HepG2 (cell line): ENCODE measurements at regions not wholly inside any gene's neighbourhood (a gene's known extent, or its start where the extent isn't known, plus 50 kb on each side); places are given as distances from the start of the nearest gene placed in this dataset.

ENCODE experiments used
- ARID5B ChIP-seq: IDR thresholded peaks from 2 replicates; pipeline ENCODE4 v1.4.0; 2020; ENCODE audit warnings: mild to moderate bottlenecking, missing genetic modification reagents
- ATF4 ChIP-seq, 2 experiments: fragments of 450-650 bp in 1 of 2; sonication (generic) in 1 of 2; formaldehyde crosslinking; IDR thresholded peaks; 2 replicates each; pipeline versions ENCODE4 v1.5.0 to v1.8.0; 2020 to 2022; ENCODE audit warnings: mild to moderate bottlenecking in 1 of 2, missing genetic modification reagents in 1 of 2
- DNMT1 ChIP-seq: sonication (generic); formaldehyde crosslinking; IDR thresholded peaks from 2 replicates; pipeline ENCODE4 v1.5.1; 2020; ENCODE audit warnings: mild to moderate bottlenecking, missing genetic modification reagents
- EZH2 ChIP-seq: conservative IDR thresholded peaks from 2 replicates; pipeline ENCODE4 v1.6.1; 2012; ENCODE audit warnings: mild to moderate bottlenecking, low read depth, low read length, moderate library complexity
- FOXK1 ChIP-seq: sonication (generic); formaldehyde crosslinking; IDR thresholded peaks from 2 replicates; pipeline ENCODE4 v1.4.0; 2020; ENCODE audit warnings: low read depth, missing genetic modification reagents, borderline replicate concordance
- HMG20A ChIP-seq: IDR thresholded peaks from 2 replicates; pipeline ENCODE4 v1.6.1; 2016; ENCODE audit warnings: borderline replicate concordance
- HNRNPH1 ChIP-seq: fragments of 200-400 bp; formaldehyde crosslinking; optimal IDR thresholded peaks from 2 replicates; pipeline ENCODE3; 2017; ENCODE audit warnings: mild to moderate bottlenecking, low read depth, low read length
- HNRNPK ChIP-seq: fragments of 200-400 bp; formaldehyde crosslinking; IDR thresholded peaks from 2 replicates; pipeline ENCODE4 v1.6.1; 2018; ENCODE audit warnings: low read length, low read depth, moderate library complexity, mild to moderate bottlenecking; ENCODE audit not compliant: poor library complexity, severe bottlenecking
- KDM2A ChIP-seq: sonication (generic); formaldehyde crosslinking; IDR thresholded peaks from 2 replicates; pipeline ENCODE4 v1.4.0; 2020; ENCODE audit warnings: low read depth, missing genetic modification reagents, borderline replicate concordance
- MYNN ChIP-seq: sonication (generic); formaldehyde crosslinking; IDR thresholded peaks from 2 replicates; pipeline ENCODE4 v1.4.0; 2020; ENCODE audit warnings: mild to moderate bottlenecking, low read depth, missing genetic modification reagents
- NCOA5 ChIP-seq: sonication (generic); formaldehyde crosslinking; IDR thresholded peaks from 2 replicates; pipeline ENCODE4 v1.4.0; 2020; ENCODE audit warnings: missing genetic modification reagents
- NFIB ChIP-seq: sonication (generic); formaldehyde crosslinking; IDR thresholded peaks from 2 replicates; pipeline ENCODE4 v1.9.0; 2021; ENCODE audit warnings: missing genetic modification reagents, mild to moderate bottlenecking, borderline replicate concordance
- THAP7 ChIP-seq: sonication (generic); formaldehyde crosslinking; IDR thresholded peaks from 2 replicates; pipeline ENCODE4 v1.8.1; 2023; ENCODE audit warnings: mild to moderate bottlenecking, missing genetic modification reagents
- ZBTB43 ChIP-seq: sonication (generic); formaldehyde crosslinking; conservative IDR thresholded peaks from 2 replicates; pipeline ENCODE4 v1.4.0; 2020; ENCODE audit warnings: missing genetic modification reagents
- ZKSCAN1 ChIP-seq: fragments of 150-350 bp; IDR thresholded peaks from 2 replicates; pipeline ENCODE4 v1.6.1; 2014; ENCODE audit warnings: low read length
- ZMAT3 ChIP-seq: sonication (generic); formaldehyde crosslinking; conservative IDR thresholded peaks from 2 replicates; pipeline ENCODE4 v1.7.0; 2021; ENCODE audit warnings: missing genetic modification reagents
- ZMYM3 ChIP-seq: sonication (generic); formaldehyde crosslinking; IDR thresholded peaks from 2 replicates; pipeline ENCODE4 v1.5.1; 2020; ENCODE audit warnings: mild to moderate bottlenecking, missing genetic modification reagents
- ZNF263 ChIP-seq: sonication (generic); formaldehyde crosslinking; IDR thresholded peaks from 2 replicates; pipeline ENCODE4 v1.4.0; 2020; ENCODE audit warnings: missing genetic modification reagents
- ZNF275 ChIP-seq: sonication (generic); formaldehyde crosslinking; IDR thresholded peaks from 2 replicates; pipeline ENCODE4 v1.8.0; 2022; ENCODE audit warnings: missing genetic modification reagents, mild to moderate bottlenecking, inconsistent platforms, borderline replicate concordance
- ZNF543 ChIP-seq: sonication (generic); formaldehyde crosslinking; IDR thresholded peaks from 2 replicates; pipeline ENCODE4 v1.4.0; 2020; ENCODE audit warnings: mild to moderate bottlenecking, missing genetic modification reagents
- ZNF724P ChIP-seq: sonication (generic); formaldehyde crosslinking; IDR thresholded peaks from 2 replicates; pipeline ENCODE4 v1.8.0; 2022; ENCODE audit warnings: missing genetic modification reagents, borderline replicate concordance
- ZNF75D ChIP-seq: sonication (generic); formaldehyde crosslinking; IDR thresholded peaks from 2 replicates; pipeline ENCODE4 v1.8.1; 2023; ENCODE audit warnings: missing genetic modification reagents, mild to moderate bottlenecking, borderline replicate concordance
- ZNF766 ChIP-seq: sonication (generic); formaldehyde crosslinking; IDR thresholded peaks from 2 replicates; pipeline ENCODE4 v1.5.0; 2020; ENCODE audit warnings: missing genetic modification reagents, borderline replicate concordance

- TF ChIP-seq KDM2A, result 0 out of 2 replicates have a peak, but pooled peaks have one; percentile 23
- TF ChIP-seq EZH2, result no peak
- no peak for TF ChIP-seq ZKSCAN1
- TF ChIP-seq HNRNPK, result no peak
- TF ChIP-seq ZNF263 (CRISPR knock-in tag), result no peak
- TF ChIP-seq ZNF275 (CRISPR knock-in tag), result no peak
- no peak for TF ChIP-seq NCOA5 (CRISPR knock-in tag)
- no peak for TF ChIP-seq ZBTB43
- TF ChIP-seq ZNF724P (CRISPR knock-in tag), result no peak
- TF ChIP-seq ZMAT3 (CRISPR knock-in tag), result no peak
- TF ChIP-seq NFIB (CRISPR knock-in tag), result no peak
- TF ChIP-seq HNRNPH1, result no peak
- TF ChIP-seq ZNF543 (CRISPR knock-in tag), result no peak
- no peak for TF ChIP-seq HMG20A
- no peak for TF ChIP-seq MYNN (CRISPR knock-in tag)
- TF ChIP-seq FOXK1 (CRISPR knock-in tag), result no peak
- peak; percentile 47 for TF ChIP-seq ARID5B (CRISPR knock-in tag)
- no peak for TF ChIP-seq ZNF75D (CRISPR knock-in tag)
- no peak for TF ChIP-seq DNMT1 (CRISPR knock-in tag)
- 0 out of 4 replicates have a peak, but pooled peaks of 1 of the 2 experiments have one; percentile 13 for TF ChIP-seq ATF4 (CRISPR knock-in tag; IDR thresholded peaks at IDR 0.05)
- no peak for TF ChIP-seq ZNF766
- no peak for TF ChIP-seq ZMYM3 (CRISPR knock-in tag)
- TF ChIP-seq THAP7 (CRISPR knock-in tag), result no peak
Measured at GRCh38 chr2:17309741-17310339, 208.4 kb downstream of the RAD51AP2 start (continued).
